GM18909 (cell line): ENCODE measurements at regions not wholly inside any gene's neighbourhood (a gene's known extent, or its start where the extent isn't known, plus 50 kb on each side); places are given as distances from the start of the nearest gene placed in this dataset.

Experiments used
- ATAC-seq: cut with Tn5 transposase; IDR thresholded peaks from one replicate; pipeline ENCODE4 v1.9.1; 2021; ENCODE audit warnings: mild to moderate bottlenecking; ENCODE audit not compliant: unreplicated experiment, poor library complexity

DNA sequence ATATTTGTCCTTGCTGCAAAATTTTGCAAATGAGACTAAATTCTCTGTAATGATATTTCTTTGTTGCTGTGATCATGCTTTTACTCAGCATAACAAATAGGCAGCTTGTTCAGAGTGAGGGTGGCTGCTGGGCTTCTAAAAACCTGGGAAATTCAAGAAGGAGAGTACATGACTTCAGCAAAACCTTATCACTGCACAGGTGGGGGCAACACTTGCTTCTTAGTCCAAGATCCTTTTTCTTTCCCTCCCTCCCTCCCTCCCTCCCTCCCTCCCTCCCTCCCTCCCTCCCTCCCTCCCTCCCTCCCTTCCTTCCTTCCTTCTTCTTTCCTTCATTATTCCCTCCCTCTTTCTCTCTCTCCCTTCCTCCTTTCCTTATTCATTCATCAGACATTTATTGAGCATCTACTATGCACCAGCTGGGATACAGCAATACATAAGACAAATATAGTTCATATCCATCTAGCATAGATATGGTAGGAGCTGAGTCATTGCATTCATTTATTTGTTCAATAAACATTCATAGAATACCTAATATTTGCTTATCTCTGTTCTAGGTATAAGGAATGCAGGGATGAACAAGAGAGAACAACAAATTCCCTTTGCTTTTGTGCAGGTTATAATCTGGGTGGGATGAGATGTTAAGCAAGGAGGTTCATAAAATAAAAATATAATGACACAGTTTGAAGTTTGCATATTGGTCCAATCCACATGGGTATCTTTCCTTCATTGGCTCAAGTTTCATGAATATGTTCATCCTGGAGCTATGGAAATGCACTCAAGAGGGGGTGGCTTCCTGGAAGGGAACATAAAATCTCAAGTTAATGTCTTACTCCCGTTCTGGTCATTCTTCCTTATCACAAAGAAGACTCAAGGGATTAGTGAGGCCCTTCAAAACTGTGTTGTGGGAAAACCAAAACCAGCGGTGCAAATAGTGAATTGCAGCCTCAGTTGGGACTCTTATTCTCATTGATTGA is 210.7 kb downstream of the PDCD6IP start:
- no peak for ATAC-seq

DNA sequence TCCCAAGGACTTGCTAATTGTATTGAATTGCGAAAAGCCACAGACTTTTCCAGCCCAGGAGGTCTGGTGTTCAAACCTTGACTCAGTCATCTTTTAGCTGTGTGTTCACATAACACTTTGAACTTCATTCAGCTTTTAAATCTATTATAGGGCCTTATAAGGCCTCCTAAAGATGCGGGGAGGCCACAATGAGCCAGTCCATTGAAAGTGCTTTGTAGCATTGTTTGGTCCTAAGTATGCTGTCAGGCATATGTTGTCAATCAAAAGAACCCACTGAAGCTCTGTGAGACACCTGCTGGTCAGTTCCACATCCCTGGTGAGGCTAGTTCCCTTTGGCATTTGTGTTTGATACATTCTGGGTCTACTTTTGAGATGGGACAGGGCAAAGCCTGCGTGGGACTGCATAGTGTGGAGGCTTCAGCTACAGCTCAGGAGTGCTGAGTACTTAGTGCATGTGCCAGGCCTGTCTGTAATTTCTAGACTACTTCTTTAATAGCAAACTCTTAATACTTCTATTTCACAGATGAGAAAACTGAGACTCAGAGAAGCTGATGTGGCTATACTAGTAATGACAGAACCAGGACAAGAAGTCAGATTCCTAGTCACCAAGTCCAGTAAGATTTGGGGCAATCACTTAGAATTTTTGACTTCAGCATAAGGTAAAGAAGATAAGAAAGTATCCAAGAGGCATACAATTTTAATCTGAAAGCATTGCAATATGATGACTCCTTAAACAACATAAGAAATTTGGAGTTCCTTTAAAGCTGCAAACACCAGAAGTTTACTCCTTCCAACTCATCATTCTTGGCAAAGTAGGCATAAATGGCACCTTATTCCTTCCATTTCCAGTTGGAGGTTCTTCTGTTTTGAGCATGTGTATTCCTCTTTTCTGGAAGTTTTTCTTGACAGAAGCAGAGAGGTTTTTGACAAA is 213.0 kb downstream of the PDCD6IP start:
- ATAC-seq: peak; percentile 46

DNA sequence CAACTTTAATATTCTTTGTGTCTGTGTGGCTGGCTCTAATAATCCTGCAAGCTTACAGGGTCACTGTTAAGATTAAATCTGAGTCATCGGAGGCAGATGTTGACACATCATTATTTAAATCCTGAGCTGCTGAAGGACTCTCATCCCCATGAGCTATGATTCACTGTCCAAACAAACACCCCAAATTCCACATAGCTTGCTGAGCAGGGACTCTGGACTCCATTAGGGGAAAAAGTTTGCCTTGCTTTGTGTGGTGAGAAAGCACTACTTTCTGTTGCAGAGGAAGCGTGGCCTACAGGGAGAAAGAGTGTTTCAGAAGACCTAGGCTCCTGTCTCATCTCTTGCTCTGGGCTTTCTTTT is 213.7 kb downstream of the PDCD6IP start:
- ATAC-seq: no peak

DNA sequence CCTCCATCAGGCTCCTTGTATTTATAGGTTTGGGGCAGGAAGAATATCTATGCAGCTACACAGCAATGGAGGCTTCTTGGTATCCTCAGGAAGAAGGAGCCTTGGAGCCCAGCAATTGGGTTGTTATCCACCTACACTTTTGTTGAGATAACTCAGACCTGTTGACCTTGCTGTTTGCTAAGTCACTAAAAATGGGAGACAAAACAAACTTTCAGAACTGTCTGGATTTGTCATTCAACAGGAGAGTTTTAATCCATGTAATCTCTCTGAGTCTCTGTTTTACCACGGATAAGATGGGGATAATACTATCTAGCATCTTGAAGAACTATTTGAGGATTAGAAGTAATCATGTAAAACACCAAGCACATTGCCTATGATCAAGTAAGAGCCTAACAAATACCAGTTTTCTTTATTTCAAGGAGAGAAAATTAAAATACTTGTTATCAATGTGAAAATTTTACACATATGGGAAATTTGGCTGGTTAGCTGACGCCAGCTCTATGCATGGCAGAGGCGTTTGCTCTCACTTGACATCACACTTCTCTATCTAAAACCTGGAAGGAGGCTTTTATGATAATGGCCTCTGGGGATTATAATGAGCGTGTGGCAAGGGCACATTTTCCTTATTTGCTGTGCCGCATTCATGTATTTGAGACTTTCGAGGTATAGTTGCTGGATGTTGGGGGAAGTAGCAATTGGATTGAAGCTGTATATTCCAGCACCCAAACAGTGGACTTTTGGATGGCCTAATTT is 215.6 kb downstream of the PDCD6IP start:
- no peak for ATAC-seq

DNA sequence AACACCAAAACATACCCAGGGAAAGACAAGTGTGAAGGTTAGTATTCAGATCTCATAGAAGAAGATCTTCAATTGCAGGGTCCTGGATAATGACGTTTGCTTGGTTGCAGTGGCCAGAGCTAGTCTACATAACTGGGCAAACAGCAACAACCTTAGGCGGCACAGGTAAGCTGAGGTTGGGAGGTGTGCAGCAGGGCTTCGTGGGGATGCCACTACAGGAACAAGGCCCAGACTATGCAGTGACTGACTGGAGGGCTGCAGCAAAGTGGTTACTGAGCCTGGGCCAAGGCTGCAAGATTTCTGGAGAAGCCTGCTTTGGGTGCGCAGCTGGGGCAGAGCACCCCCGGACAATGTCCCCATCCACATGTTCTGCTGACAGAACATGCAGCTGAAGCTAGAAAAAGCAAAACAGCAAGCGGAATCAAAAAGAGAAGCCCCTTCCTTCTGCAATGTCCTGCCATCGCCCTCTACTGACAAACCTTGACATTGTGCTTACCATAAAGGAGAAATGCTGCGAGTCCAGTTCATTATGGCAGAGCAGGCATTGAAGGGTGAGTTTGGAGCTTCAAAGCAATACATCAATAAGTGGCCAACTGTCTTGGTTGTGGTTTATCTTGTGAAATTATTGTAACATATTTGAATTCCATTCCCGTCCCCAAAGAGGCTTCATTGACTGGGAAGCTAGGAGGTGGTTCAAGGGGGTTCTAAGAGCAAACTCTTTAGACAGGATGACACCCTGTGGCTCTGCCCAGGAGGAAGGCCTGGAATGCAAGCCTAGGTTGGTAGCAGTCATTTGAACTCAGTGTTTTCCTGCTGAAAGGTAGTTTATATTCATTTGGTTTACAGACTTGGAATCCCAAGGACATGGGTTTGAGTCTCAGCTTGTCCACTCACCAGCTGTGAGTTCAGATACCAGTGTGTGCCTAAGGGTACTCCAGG is 217.0 kb downstream of the PDCD6IP start:
- no peak for ATAC-seq

DNA sequence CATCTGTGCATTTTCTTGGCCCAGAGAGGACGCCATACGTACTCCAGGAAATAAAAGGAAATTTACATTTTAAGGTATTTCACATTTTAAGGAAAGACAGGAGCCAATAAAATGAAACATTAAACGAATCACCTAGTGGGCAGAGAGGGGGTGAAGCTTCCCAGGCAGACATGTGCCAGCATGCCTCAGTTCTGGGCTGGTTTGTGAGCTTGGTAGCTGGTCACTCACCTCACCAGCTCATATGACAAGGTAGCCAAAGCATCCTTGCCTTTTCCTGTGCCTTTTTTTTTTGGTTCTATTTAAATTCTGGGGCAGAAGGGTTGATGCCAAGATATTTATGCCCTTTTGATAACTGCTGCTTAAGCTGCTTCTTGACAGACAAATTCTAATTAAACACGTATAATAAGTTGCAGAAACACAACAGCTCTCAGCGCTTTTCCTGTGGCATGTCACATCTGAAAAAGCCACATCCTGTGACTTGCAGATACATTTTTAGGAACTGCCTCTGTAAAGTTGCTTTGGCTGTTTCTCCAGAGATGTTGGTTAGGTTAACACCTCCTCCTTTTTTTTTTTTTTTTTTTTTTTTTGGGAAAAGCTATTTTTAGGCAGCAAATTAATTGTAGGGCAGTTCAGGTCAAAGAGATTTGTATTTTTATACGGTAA is 218.6 kb downstream of the PDCD6IP start:
- ATAC-seq: peak; percentile 64

DNA sequence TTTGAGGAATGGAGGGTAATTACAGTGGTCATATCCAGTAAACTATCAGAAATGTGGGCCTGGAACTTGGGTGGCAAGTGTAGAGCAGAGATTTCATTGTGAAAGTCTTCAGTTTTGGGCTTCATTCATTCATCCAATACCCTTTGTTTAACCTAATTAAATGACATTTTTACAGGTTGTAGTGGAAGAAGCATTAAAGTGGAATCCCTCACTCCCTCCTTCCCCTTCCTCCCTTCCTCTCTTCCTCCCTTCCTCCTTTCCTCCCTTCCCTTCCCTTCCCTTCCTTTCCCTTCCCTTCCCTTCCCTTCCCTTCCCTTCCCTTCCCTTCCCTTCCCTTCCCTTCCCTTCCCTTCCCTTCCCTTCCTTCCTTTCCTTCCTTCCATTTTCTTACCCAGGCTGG is 219.3 kb downstream of the PDCD6IP start:
- ATAC-seq: no peak

DNA sequence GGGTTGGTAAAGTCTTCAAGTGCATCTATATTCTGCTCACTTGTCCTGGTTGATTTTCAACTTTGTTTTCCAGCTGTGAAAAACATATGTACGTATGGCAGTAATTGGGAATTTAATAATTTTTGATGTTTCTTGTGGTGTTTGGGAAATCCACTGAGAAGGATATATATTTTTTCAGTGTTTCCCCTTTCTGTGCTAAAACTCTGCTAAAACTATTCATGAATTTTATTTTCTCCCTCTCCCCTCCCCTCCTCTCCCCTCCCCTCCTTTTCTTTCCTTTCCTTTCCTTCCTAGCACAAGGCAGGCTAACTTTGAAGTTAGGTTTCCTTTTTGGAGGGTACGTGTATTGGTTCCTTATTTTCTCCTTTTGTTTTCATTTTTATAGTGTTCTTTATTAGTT is 220.7 kb downstream of the PDCD6IP start:
- no peak for ATAC-seq

DNA sequence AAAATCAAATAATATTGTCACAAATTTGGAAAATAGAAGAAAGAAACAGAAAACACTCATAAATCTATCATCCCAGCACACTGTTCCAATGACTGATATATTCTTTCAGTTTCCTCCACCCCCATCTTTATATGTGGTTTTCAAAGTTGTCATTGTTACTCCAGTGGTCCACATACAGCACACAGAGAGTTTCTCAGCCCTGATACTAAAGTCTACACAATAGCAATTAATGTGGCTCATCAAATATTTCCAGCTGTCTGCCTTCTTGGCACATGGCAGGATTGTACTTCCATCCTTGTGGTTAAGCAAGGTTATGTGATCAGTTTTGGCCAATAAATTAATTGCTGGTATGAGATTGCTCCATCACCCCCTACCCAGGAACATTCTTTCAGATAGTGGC is 221.7 kb downstream of the PDCD6IP start:
- ATAC-seq: no peak

DNA sequence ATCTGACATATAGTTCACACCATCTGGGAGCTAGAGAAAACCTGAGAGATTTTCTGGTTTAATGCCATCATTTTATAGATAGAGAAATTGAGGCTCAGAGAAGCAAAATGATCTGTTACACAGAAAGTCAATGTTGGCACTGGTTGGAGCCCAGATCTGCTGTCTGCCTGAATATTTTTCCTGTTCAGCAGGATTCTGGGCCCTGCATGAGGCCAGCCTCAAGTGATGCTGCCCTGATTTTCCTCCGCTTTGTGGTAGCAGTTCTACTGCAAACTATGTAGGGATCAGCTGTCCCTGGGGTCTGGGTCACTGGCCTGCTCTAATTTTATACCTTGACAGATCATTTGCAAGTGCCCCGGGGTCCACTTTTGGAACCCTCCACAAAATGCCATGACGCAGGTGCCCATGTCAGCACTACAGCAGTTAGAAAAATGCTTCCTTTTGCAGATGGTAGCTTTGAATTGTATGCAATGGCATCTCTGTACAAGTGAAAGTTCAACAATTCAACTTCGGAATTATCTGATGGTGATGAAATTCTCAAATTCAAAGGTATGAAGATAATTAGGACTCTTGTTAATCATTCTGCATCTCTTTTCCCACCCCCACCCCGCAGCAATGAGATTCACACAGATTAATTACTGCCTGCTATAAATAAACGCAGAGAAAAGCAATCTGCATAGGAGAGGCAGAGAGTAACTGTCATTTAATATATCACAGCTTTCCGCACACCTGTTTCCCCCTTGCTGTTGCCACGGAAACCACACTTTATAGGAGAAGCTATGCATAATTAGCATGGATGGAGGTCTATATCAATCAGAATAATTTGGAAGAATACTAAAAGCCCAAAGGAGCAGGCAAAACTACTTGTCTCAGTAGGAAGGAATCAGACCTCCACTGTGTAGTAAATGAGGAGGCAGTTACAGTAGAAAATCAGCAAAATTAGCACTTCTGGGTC is 222.6 kb downstream of the PDCD6IP start:
- no peak for ATAC-seq

DNA sequence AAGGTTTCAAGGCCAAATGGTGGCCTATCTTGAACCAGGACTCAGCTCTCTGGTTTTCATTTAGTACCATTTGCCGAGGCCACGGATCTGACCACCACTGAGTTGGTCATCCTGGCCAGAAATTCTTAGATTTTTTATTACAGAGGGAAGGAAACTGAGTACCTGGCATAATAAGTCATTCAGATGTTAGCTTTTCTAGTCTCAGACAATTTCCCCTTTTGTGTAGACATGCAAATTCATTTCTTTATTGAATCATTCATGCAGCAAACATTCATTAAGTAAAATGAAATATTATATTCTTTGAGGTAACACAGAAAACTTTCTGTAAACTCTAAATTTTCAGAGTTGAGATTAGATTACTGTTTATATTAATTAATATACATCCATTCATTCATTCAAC is 223.7 kb downstream of the PDCD6IP start:
- ATAC-seq: no peak

DNA sequence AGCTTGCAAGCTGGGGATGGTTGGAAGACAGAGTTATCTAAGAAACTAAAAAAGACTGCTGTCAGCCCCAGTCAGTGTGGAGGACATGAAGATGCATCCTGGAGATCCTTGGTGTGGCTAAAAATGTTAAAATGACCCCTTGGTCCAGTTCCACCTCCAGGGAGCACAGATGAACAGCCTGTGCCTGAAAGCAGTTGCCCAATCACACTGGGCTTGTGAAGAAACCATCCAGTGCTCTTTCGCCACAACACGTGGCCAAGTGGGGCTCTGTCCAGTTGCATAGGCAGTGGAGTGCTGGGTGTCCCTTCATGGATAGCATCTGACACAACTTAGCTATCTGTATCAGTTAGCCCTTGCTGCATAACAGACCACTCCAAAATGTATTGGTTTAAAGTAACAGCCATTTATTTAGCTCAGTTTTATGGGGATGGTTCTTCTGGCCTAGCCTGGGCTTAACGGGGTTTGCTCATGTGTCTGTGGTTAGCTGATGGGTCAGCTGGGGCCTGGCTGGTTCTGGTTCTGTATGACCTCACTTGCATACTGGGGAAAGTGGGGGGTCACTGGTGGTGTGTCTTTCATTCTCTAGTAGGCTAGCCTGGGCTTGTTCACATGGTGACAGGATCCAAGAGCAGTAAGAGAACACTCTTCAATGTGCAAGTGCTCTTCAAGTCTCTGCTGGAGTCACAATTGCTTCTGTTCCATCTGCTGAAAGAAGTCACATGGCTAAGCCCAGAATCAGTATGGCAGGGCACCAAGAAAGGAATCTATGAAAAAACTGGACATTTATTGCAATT is 226.2 kb downstream of the PDCD6IP start:
- no peak for ATAC-seq

DNA sequence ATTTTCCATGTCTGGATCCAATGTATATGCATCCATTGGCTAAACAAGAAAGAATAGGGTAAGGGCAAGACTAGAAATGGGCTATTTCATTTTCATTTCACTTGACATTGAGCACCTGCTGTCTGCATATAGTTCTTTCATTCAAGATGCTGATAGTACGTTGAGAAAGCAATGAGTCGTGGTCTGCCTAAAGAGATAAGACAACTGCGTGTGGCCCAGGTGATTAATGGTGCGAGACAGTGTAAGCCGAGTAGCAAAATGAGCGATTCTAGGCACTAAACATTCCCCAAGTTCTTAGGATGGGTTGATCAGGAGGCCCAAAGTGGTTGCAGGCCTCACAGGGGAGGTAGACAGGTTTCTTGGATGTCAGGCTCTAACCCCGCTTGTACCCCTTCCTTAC is 235.4 kb downstream of the PDCD6IP start:
- ATAC-seq: no peak

DNA sequence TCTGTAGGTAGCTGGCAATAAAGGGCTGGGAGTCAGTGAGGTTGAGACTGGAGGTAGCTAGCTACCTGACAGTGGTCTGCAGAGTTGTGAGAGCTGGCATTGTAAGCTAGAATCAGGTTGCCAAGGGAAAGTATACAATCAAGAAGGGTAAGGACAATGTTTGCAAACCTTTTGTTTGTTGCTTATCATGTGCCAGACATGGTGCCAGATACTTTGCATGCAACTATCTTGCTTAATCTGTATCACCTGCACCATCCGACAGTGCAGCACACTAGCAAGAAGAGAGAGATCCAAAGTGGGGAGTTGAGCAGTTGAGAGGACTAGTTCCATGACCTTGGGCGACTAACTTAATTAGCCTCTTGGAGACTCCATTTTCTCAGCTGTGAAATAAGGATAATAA is 236.4 kb downstream of the PDCD6IP start:
- ATAC-seq: no peak

DNA sequence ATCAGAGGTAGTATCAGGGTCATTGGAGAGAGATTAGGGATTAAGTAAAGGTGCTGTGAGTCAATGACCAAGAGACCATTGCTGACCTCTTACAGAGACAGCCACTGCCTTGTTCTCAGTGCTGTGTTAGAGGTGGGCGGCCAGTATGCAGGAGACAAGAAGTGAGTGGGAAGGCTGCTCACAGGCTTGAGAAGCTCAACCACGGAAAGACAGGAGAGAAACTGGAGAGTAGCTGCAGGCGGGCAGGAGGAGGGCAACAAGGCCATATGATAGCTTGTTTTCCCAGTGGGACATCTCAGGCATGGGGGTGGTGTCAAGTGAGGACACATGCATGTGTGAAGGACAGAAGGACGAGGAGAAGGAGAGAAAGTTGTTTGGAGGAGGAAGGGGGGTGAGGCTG is 237.3 kb downstream of the PDCD6IP start:
- no peak for ATAC-seq

DNA sequence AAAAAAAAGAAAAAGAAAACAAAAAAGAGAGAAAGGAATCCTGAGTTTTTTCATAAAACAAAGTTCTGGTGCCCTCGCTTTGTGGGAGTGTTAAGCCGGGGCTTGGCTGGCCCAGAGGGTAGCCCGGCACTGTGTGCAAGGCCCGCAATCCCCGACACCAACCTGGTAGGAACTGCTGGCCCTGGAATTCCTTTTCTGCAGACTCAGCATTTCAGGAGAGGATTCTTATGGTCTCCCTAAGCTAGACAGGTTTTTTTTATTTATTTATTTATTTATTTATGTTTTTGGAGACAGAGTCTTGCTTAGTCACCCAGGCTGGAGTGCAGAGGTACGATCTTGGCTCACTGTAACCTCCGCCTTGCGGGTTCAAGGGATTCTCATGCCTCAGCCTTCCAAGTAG is 238.8 kb downstream of the PDCD6IP start:
- no peak for ATAC-seq

DNA sequence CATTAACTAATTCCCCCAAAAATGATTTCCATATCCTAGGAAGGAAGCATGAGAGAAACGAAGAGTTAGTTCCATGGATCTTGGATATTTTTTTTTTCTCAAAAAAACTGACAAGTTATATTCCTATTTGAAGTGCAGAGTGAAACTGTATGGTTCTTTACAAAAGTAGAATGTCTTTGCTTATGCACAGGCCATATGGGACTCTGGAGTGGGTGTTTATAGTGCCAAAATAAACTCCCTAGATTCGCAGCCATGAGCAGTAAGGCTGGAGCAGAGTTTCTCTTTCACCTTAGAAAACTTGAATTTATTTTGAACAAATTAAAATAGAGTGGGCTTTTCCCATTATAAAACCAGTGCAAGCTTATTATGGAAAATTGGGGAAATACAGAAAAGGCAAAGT is 239.7 kb downstream of the PDCD6IP start:
- ATAC-seq: no peak
